HG03442 (cell line): ENCODE measurements at regions not wholly inside any gene's neighbourhood (a gene's known extent, or its start where the extent isn't known, plus 50 kb on each side); places are given as distances from the start of the nearest gene placed in this dataset.

Experiments used
- ATAC-seq: cut with Tn5 transposase; IDR thresholded peaks from one replicate; pipeline ENCODE4 v1.9.1; 2021; ENCODE audit warnings: mild to moderate bottlenecking, moderate library complexity; ENCODE audit not compliant: unreplicated experiment

- ATAC-seq: no peak
Observed at GRCh38 chr19:29420482-29421195, 105.2 kb upstream of the VSTM2B start.

- ATAC-seq: no peak
Observed at GRCh38 chr19:29421196-29421545, 104.6 kb upstream of the VSTM2B start.

GRCh38 chr19:29422047-29422446, 103.7 kb upstream of the VSTM2B start:
- ATAC-seq: no peak

- ATAC-seq: no peak
Observed at GRCh38 chr19:29422486-29423085, 103.2 kb upstream of the VSTM2B start.

GRCh38 chr19:29428071-29428470, 97.7 kb upstream of the VSTM2B start:
- no peak for ATAC-seq

- no peak for ATAC-seq
Observed at GRCh38 chr19:29429021-29429420, 96.8 kb upstream of the VSTM2B start.

- no peak for ATAC-seq
Observed at GRCh38 chr19:29429581-29429980, 96.2 kb upstream of the VSTM2B start.

GRCh38 chr19:29431332-29431731, 94.5 kb upstream of the VSTM2B start:
- no peak for ATAC-seq

- no peak for ATAC-seq
Observed at GRCh38 chr19:29432677-29433076, 93.1 kb upstream of the VSTM2B start.

GRCh38 chr19:29436591-29437103, 89.1 kb upstream of the VSTM2B start:
- ATAC-seq: no peak

- no peak for ATAC-seq
Observed at GRCh38 chr19:29439021-29439420, 86.8 kb upstream of the VSTM2B start.

- no peak for ATAC-seq
Observed at GRCh38 chr19:29439688-29440550, 85.9 kb upstream of the VSTM2B start.

- no peak for ATAC-seq
Observed at GRCh38 chr19:29442094-29442493, 83.7 kb upstream of the VSTM2B start.

GRCh38 chr19:29442910-29443309, 82.9 kb upstream of the VSTM2B start:
- ATAC-seq: no peak

GRCh38 chr19:29445246-29445645, 80.5 kb upstream of the VSTM2B start:
- no peak for ATAC-seq

- no peak for ATAC-seq
Observed at GRCh38 chr19:29446361-29446760, 79.4 kb upstream of the VSTM2B start.

- no peak for ATAC-seq
Observed at GRCh38 chr19:29448046-29448445, 77.7 kb upstream of the VSTM2B start.

GRCh38 chr19:29449371-29449770, 76.4 kb upstream of the VSTM2B start:
- no peak for ATAC-seq

GRCh38 chr19:29450306-29450705, 75.5 kb upstream of the VSTM2B start:
- ATAC-seq: no peak

- ATAC-seq: no peak
Observed at GRCh38 chr19:29450812-29451211, 75.0 kb upstream of the VSTM2B start.

GRCh38 chr19:29454109-29454508, 71.7 kb upstream of the VSTM2B start:
- ATAC-seq: no peak

- no peak for ATAC-seq
Observed at GRCh38 chr19:29457413-29457812, 68.4 kb upstream of the VSTM2B start.
